ENCODE measurements at regions not wholly inside any gene's neighbourhood (a gene's known extent, or its start where the extent isn't known, plus 50 kb on each side); places are given as distances from the start of the nearest gene placed in this dataset.
"Not testable (repeated sequence)": the region's sequence is repeated elsewhere in the genome, so short reads cannot be mapped to it uniquely, and the experiment has no call there.

- DNase-seq, result no peak
These were observed 90.4 kb upstream of the MCHR2 start for GRCh38 chr6:100084316-100084990.

GRCh38 chr6:100078509-100078908 is 84.5 kb upstream of the MCHR2 start:
- DNase-seq, result no peak

DNA sequence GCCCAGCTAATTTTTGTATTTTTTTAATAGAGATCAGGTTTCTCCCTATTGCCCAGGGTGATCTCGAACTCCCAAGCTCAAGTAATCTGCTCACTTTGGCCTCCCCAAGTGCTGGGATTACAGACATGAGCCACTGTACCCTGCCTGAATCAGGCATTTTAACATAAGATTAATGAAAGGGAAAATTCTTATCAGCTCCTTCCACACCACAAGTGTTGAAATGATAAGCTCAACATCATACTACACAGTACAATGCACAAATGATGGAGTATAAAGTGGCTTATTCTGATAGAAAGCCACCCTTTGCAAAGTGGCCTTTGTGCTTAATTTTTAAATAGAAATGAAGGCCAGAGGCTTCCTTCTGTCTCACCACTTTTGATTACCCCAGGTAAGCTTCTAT is 71.3 kb upstream of the MCHR2 start:
- DNase-seq, result no peak

GRCh38 chr6:100062621-100063020 is 68.6 kb upstream of the MCHR2 start:
- DNase-seq, result no peak

- no peak for DNase-seq
These were observed 63.9 kb upstream of the MCHR2 start for GRCh38 chr6:100057941-100058340.

DNA sequence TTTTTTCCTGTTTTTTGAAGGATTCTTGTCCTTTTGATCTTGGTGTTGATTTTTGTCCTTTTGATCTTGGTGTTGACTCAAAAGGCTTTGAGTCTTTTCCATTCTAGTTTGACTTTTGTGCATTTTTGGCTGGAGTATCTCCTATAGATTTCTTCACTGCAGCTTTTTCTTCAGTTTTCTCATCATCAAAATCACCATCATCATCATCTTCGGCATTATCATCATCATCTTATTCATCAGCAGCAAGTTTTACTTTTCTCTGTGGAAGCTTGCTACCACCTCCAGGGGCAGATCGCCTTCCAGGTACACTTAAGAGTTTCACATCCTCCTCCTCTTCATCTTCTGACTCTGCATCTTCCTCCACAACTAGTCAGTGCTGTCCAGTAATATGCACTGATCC is 56.5 kb upstream of the MCHR2 start:
- DNase-seq, result no peak

DNA sequence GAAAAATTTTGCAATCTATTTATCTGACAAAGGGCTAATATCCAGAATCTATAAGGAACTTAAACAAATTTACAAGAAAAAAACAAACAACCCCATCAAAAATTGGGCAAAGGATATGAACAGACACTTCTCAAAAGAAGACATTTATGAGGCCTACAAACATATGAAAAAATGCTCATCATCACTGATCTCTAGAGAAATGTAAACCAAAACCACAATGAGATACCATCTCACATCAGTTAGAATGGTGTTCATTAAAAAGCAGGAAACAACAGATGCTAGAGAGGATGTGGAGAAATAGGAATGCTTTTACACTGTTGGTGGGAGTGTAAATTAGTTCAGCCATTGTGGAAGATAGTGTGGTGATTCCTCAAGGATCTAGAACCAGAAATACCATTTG is 49.9 kb upstream of the MCHR2 start:
- not testable (repeated sequence) for DNase-seq
